ENCODE measurements at regions not wholly inside any gene's neighbourhood (a gene's known extent, or its start where the extent isn't known, plus 50 kb on each side); places are given as distances from the start of the nearest gene placed in this dataset.
"Not testable (repeated sequence)": the region's sequence is repeated elsewhere in the genome, so short reads cannot be mapped to it uniquely, and the experiment has no call there.

- H3K27ac ChIP-seq (ENCODE audit: low read depth in 1 of 2, low read length in 1 of 2) = no peak overlapping the region
- TF ChIP-seq CTCF (IDR thresholded peaks at IDR 0.05; ENCODE audit: control extremely low read depth, extremely low read depth) = no peak
- ATAC-seq (ENCODE audit: insufficient read depth, low FRiP score) (no peak), DNase-seq (no peak)
- WGBS, 2 donors = 28 to 70% methylated on average over 2 of the region's 2 CpGs
- no peaks in the 10 kb centered on the region for H3K27me3 ChIP-seq (ENCODE audit: control insufficient read depth in 3 of 3, insufficient read depth in 3 of 3, low read length in 2 of 3)
- no peaks in the 10 kb centered on the region for H3K9me3 ChIP-seq (ENCODE audit: control insufficient read depth in 4 of 4, insufficient read depth in 3 of 4, low read length in 3 of 4)
- H3K4me1 ChIP-seq (ENCODE audit: control insufficient read depth in 5 of 5, insufficient read depth in 5 of 5, low read length in 5 of 5) = peaks cover 0 to 8% (median 0%) of the 10 kb centered on the region in 5 donors
- no peak overlapping the region for H3K9ac ChIP-seq (ENCODE audit: insufficient read depth in 1 of 2, low read length in 2 of 2)
- H3K4me3 ChIP-seq = no peak overlapping the region
- no peaks in the 10 kb centered on the region for H3K36me3 ChIP-seq (ENCODE audit: control insufficient read depth in 4 of 4, insufficient read depth in 4 of 4, low read length in 4 of 4)
These were observed 82.9 kb downstream of the EOMES start for GRCh38 chr3:27639271-27639670.

- Histone ChIP-seq H3K27me3 (ENCODE audit: control insufficient read depth in 3 of 3, insufficient read depth in 3 of 3, low read length in 2 of 3) (no peaks in the 10 kb centered on the region), H3K27ac (ENCODE audit: low read depth in 1 of 2, low read length in 1 of 2) (no peak overlapping the region), H3K4me3 (no peak overlapping the region), H3K4me1 (ENCODE audit: control insufficient read depth in 5 of 5, insufficient read depth in 5 of 5, low read length in 5 of 5) (peaks cover 0 to 8% (median 0%) of the 10 kb centered on the region in 5 donors), H3K9ac (ENCODE audit: insufficient read depth in 1 of 2, low read length in 2 of 2) (no peak overlapping the region), H3K9me3 (ENCODE audit: control insufficient read depth in 4 of 4, insufficient read depth in 3 of 4, low read length in 3 of 4) (no peaks in the 10 kb centered on the region), H3K36me3 (ENCODE audit: control insufficient read depth in 4 of 4, insufficient read depth in 4 of 4, low read length in 4 of 4) (no peaks in the 10 kb centered on the region)
- no peak for ATAC-seq (ENCODE audit: insufficient read depth, low FRiP score)
- 92% methylated on average over 6 of the region's 6 CpGs for WGBS, 2 donors
- DNase-seq = no peak
- TF ChIP-seq CTCF (IDR thresholded peaks at IDR 0.05; ENCODE audit: control extremely low read depth, extremely low read depth) = no peak
These were observed 83.5 kb downstream of the EOMES start for GRCh38 chr3:27638594-27638993.

- TF ChIP-seq CTCF (IDR thresholded peaks at IDR 0.05; ENCODE audit: control extremely low read depth, extremely low read depth) = no peak
- Histone ChIP-seq H3K9ac (ENCODE audit: insufficient read depth in 1 of 2, low read length in 2 of 2) (no peak overlapping the region), H3K9me3 (ENCODE audit: control insufficient read depth in 4 of 4, insufficient read depth in 3 of 4, low read length in 3 of 4) (no peaks in the 10 kb centered on the region), H3K27ac (ENCODE audit: low read depth in 1 of 2, low read length in 1 of 2) (no peak overlapping the region), H3K4me3 (no peak overlapping the region), H3K4me1 (ENCODE audit: control insufficient read depth in 5 of 5, insufficient read depth in 5 of 5, low read length in 5 of 5) (peaks cover 0 to under 1% (median 0%) of the 10 kb centered on the region in 5 donors), H3K27me3 (ENCODE audit: control insufficient read depth in 3 of 3, insufficient read depth in 3 of 3, low read length in 2 of 3) (no peaks in the 10 kb centered on the region), H3K36me3 (ENCODE audit: control insufficient read depth in 4 of 4, insufficient read depth in 4 of 4, low read length in 4 of 4) (no peaks in the 10 kb centered on the region)
- WGBS, 2 donors = 61 to 82% methylated on average over 9 of the region's 9 CpGs
- ATAC-seq (ENCODE audit: insufficient read depth, low FRiP score) = no peak
- DNase-seq = no peak
These were observed 84.7 kb downstream of the EOMES start for GRCh38 chr3:27637346-27637995.

- not testable (repeated sequence) for H3K9ac ChIP-seq (ENCODE audit: insufficient read depth in 1 of 2, low read length in 2 of 2); H3K9me3 ChIP-seq (ENCODE audit: control insufficient read depth in 4 of 4, insufficient read depth in 3 of 4, low read length in 3 of 4); H3K36me3 ChIP-seq (ENCODE audit: control insufficient read depth in 4 of 4, insufficient read depth in 4 of 4, low read length in 4 of 4); ATAC-seq (ENCODE audit: insufficient read depth, low FRiP score); H3K27me3 ChIP-seq (ENCODE audit: control insufficient read depth in 3 of 3, insufficient read depth in 3 of 3, low read length in 2 of 3); H3K27ac ChIP-seq (ENCODE audit: low read depth in 1 of 2, low read length in 1 of 2); H3K4me1 ChIP-seq (ENCODE audit: control insufficient read depth in 5 of 5, insufficient read depth in 5 of 5, low read length in 5 of 5); H3K4me3 ChIP-seq
- 73 to 84% methylated on average over 5 of the region's 5 CpGs for WGBS, 2 donors
- peak in 1 of 3 donors; percentile 26 for DNase-seq
These were observed 87.1 kb downstream of the EOMES start for GRCh38 chr3:27635006-27635405.
